Upper lobe of left lung (tissue), 6 donors: ENCODE measurements at regions not wholly inside any gene's neighbourhood (a gene's known extent, or its start where the extent isn't known, plus 50 kb on each side); places are given as distances from the start of the nearest gene placed in this dataset.
A peak's percentile ranks its signal among the peaks of the same experiment; 100 is the strongest.

Experiments used
- ATAC-seq, 2 donors: fragments of 200-7000 bp; cut with Tn5 transposase; one replicate each; pipeline ENCODE4 v1.9.1; 2022; ENCODE audit warnings: mild to moderate bottlenecking in 2 of 2, moderate library complexity in 2 of 2; ENCODE audit not compliant: low FRiP score in 2 of 2
- DNase-seq, 2 donors: peaks; one replicate each; pipeline ENCODE4 v3.0.0-alpha.2; 2019 to 2020
- H3K27ac ChIP-seq, 4 donors: fragments of 200-600 bp; sonication (generic); one replicate each; pipeline ENCODE4 v1.5.1; 2016 to 2019
- H3K27me3 ChIP-seq, 4 donors: fragments of 200-600 bp; sonication (generic); one replicate each; pipeline ENCODE4 v1.5.1; 2017 to 2019
- H3K36me3 ChIP-seq, 4 donors: fragments of 200-600 bp; sonication (generic); one replicate each; pipeline ENCODE4 v1.5.1; 2016 to 2019
- H3K4me1 ChIP-seq, 4 donors: fragments of 200-600 bp; sonication (generic); one replicate each; pipeline ENCODE4 v1.5.1; 2018 to 2019
- H3K4me3 ChIP-seq, 4 donors: fragments of 200-600 bp; sonication (generic); one replicate each; pipeline ENCODE4 v1.5.1; 2017 to 2019; ENCODE audit warnings: mild to moderate bottlenecking in 2 of 4, moderate library complexity in 1 of 4
- H3K9me3 ChIP-seq, 4 donors: fragments of 200-600 bp; sonication (generic); one replicate each; pipeline ENCODE4 v1.5.1; 2018 to 2019
- CTCF ChIP-seq, 6 experiments: fragments of 450-650 bp in 4 of 6; fragments of 200-600 bp in 2 of 6; sonication (generic) in 2 of 6; IDR thresholded peaks; one replicate each; pipeline ENCODE4 v1.5.1; 2016 to 2019; ENCODE audit warnings: antibody characterized with exemption in 6 of 6
- EP300 ChIP-seq, 4 donors: sonication (generic); formaldehyde crosslinking; IDR thresholded peaks; one replicate each; pipeline ENCODE4 v1.5.1; 2017; ENCODE audit warnings: antibody characterized with exemption in 4 of 4, control low read depth in 2 of 4
- POLR2A ChIP-seq, 4 donors: fragments of 450-650 bp; IDR thresholded peaks; one replicate each; pipeline ENCODE4 v1.5.1; 2016 to 2017; ENCODE audit warnings: antibody characterized with exemption in 4 of 4, mild to moderate bottlenecking in 2 of 4
- POLR2AphosphoS5 ChIP-seq, 2 donors: sonication (generic); formaldehyde crosslinking; IDR thresholded peaks; one replicate each; pipeline ENCODE4 v1.5.1; 2017; ENCODE audit warnings: antibody characterized with exemption in 2 of 2
- WGBS, 2 donors: methylation state at CpG; one replicate each; pipeline ENCODE4 v1.1.5; 2017 to 2018; 5-methylcytosine and 5-hydroxymethylcytosine counted together
- donor health status: DM: no; HTN: no; CAD: no; lungs with moderate emphysema.
- donor health status: DM: no; HTN: yes; CAD: no; lungs with severe emphysema.

- no peaks in the 10 kb centered on the region for H3K36me3 ChIP-seq
- H3K27ac ChIP-seq, result peak overlapping the region in 1 of 4 donors; percentile 23
- peaks cover 14 to 23% (median 19%) of the 10 kb centered on the region in 4 donors for H3K4me1 ChIP-seq
- 32 to 48% methylated on average over 5 of the region's 5 CpGs for WGBS, 2 donors
- no peaks in the 10 kb centered on the region for H3K9me3 ChIP-seq
- ATAC-seq (peak in 1 of 2 donors; percentile 25), DNase-seq (no peak)
- H3K4me3 ChIP-seq, result no peak overlapping the region
- TF ChIP-seq EP300 (IDR thresholded peaks at IDR 0.05) (no peak), CTCF (IDR thresholded peaks at IDR 0.05) (no peak), POLR2AphosphoS5 (IDR thresholded peaks at IDR 0.05) (no peak), POLR2A (IDR thresholded peaks at IDR 0.05) (no peak)
- H3K27me3 ChIP-seq, result no peaks in the 10 kb centered on the region
Observed at GRCh38 chr1:54465351-54465811, 59.2 kb upstream of the SSBP3 start.

DNA sequence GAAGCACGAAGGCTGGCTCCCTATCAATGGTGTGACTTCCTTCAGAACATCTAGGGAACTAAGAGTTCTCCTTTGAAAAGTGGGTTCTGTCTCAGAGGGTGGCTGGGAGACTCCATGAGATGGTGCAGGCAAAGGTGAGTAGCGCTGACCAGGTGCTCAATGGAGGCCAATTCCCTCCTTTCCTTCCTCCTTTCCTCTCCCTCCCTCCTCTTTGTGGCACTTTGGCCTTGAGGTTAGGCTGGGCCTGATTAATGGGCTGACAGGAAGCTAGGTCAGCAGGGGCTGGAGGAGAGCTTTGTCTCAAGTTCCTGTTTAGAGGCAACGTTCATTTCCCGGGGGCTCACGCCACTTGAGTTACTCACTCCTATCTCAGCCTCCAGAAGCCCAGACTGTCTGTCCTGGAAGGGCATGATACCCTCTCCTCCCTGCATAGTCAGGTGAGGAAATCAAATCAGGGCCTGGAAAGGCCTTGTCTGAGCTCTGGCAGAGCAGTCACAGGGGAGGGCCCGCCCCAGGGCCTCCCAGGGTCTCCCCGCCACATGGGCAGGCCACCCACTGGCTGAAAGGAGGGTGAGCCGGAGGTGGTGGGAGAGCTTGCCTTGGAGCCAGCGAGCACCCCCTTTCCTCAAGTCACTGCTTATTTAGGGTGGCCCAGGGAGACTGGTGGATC is 58.4 kb upstream of the SSBP3 start:
- no peaks in the 10 kb centered on the region for H3K27me3 ChIP-seq
- peaks cover 14 to 23% (median 19%) of the 10 kb centered on the region in 4 donors for H3K4me1 ChIP-seq
- no peak for TF ChIP-seq POLR2A (IDR thresholded peaks at IDR 0.05)
- no peak for TF ChIP-seq EP300 (IDR thresholded peaks at IDR 0.05)
- TF ChIP-seq CTCF (IDR thresholded peaks at IDR 0.05), result no peak
- no peak for TF ChIP-seq POLR2AphosphoS5 (IDR thresholded peaks at IDR 0.05)
- H3K4me3 ChIP-seq, result no peak overlapping the region
- ATAC-seq, result peak in 1 of 2 donors; percentile 51
- peak in 1 of 2 donors; percentile 47 for DNase-seq
- no peaks in the 10 kb centered on the region for H3K36me3 ChIP-seq
- no peaks in the 10 kb centered on the region for H3K9me3 ChIP-seq
- 55 to 73% methylated on average over 9 of the region's 9 CpGs for WGBS, 2 donors
- peak overlapping the region in 2 of 4 donors; percentile 23 to 44 for H3K27ac ChIP-seq

DNA sequence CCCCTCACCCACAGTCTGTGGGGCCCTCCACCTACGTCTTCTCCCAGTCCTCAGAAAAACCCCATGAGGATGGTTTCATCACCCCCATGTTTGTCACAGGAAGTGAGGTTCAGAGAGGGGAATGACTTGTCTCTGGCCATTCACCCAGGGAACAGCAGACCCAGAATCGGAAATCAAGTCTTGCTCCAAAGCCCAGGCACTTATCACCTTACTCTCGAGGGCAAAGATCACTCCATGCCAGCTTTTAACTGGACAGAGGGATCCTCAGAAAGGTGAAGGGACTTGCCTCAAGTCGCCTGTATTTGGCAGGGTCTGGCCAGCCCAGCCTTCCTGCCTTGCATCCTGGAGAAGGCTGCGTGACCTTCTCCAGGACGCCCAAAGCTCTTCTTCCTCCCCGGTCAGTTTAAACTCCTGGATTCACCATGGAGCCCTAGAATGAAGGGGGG is 57.9 kb upstream of the SSBP3 start:
- Histone ChIP-seq H3K9me3 (no peaks in the 10 kb centered on the region), H3K27me3 (no peaks in the 10 kb centered on the region), H3K27ac (peak overlapping the region in 1 of 4 donors; percentile 44), H3K4me3 (no peak overlapping the region), H3K36me3 (no peaks in the 10 kb centered on the region), H3K4me1 (peaks cover 14 to 23% (median 19%) of the 10 kb centered on the region in 4 donors)
- no peak for ATAC-seq
- DNase-seq, result no peak
- TF ChIP-seq EP300 (IDR thresholded peaks at IDR 0.05), result no peak
- TF ChIP-seq POLR2A (IDR thresholded peaks at IDR 0.05), result no peak
- TF ChIP-seq CTCF (IDR thresholded peaks at IDR 0.05), result no peak
- TF ChIP-seq POLR2AphosphoS5 (IDR thresholded peaks at IDR 0.05), result no peak
- 72 to 74% methylated on average over 4 to 7 of the region's 7 CpGs for WGBS, 2 donors

DNA sequence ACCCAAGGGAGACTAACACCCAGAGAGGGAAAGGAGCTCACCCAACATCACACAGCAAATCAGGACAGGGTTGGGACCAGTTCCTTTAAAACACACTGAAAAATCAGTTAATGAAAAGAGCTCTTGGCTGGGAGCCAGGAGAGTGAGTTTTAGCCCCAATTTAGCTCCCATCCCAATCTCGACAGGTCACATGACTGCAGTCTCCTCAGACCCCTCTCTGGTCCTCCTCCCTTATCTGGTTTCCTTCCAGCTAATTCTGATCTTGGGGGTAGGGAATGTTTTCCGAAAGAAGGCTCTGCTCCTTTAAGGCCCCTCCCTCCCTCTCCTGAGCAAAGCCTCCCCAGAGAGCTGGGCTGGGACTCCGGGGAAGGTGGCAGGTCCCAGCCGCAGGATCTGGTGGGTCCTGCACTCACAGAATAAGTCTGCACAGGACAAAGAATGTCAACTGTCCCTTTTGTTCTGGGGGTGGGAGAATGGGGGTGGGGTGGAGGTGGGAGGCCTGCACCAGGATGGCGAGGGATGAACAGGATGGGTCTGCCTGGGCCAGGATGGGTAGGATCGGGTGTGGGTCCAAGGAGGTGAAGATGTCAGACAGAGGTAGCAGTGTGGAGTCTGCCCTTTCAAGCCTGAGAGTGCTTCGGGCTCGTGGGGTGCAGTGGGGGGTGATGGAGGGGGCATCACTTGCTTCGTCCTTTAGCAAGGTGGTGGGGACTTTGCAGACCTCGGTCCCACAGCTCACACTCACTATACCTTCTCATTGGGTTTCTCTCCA is 57.3 kb upstream of the SSBP3 start:
- no peak for TF ChIP-seq CTCF (IDR thresholded peaks at IDR 0.05)
- no peak for TF ChIP-seq EP300 (IDR thresholded peaks at IDR 0.05)
- TF ChIP-seq POLR2AphosphoS5 (IDR thresholded peaks at IDR 0.05), result no peak
- TF ChIP-seq POLR2A (IDR thresholded peaks at IDR 0.05), result no peak
- no peak overlapping the region for H3K27ac ChIP-seq
- no peak overlapping the region for H3K4me3 ChIP-seq
- no peaks in the 10 kb centered on the region for H3K9me3 ChIP-seq
- peaks cover 14 to 23% (median 19%) of the 10 kb centered on the region in 4 donors for H3K4me1 ChIP-seq
- H3K36me3 ChIP-seq, result no peaks in the 10 kb centered on the region
- H3K27me3 ChIP-seq, result no peaks in the 10 kb centered on the region
- no peak for DNase-seq
- no peak for ATAC-seq
- 67 to 78% methylated on average over 10 of the region's 10 CpGs for WGBS, 2 donors
